Small intestine (tissue), 7 donors: ENCODE measurements at regions not wholly inside any gene's neighbourhood (a gene's known extent, or its start where the extent isn't known, plus 50 kb on each side); places are given as distances from the start of the nearest gene placed in this dataset.
"Not testable (repeated sequence)": the region's sequence is repeated elsewhere in the genome, so short reads cannot be mapped to it uniquely, and the experiment has no call there.

ENCODE experiments used
- DNase-seq, 2 donors: peaks; one replicate each; pipeline versions ENCODE4 v3.0.0 to v3.0.0-alpha.2; 2013
- FAIRE-seq: peaks from 2 replicates; lab custom pipeline; 2012; peaks lifted over from hg19 to GRCh38; lab: Jason Lieb, UNC
- H3K27ac ChIP-seq, 3 donors: one replicate each; pipeline ENCODE4 v1.5.1; 2013; ENCODE audit warnings: low read length in 2 of 3, mild to moderate bottlenecking in 2 of 3, control low read depth in 1 of 3, inconsistent platforms in 1 of 3, low read depth in 1 of 3, moderate library complexity in 1 of 3
- H3K27me3 ChIP-seq, 3 donors: one replicate each; pipeline ENCODE4 v1.6.1; 2013; ENCODE audit warnings: low read length in 3 of 3, inconsistent platforms in 1 of 3; ENCODE audit not compliant: control insufficient read depth in 3 of 3, insufficient read depth in 3 of 3
- H3K36me3 ChIP-seq, 3 donors: one replicate each; pipeline ENCODE4 v1.6.1; 2013; ENCODE audit warnings: low read length in 3 of 3, inconsistent platforms in 1 of 3, low read depth in 1 of 3, mild to moderate bottlenecking in 1 of 3, moderate library complexity in 1 of 3; ENCODE audit not compliant: control insufficient read depth in 3 of 3, insufficient read depth in 2 of 3
- H3K4me1 ChIP-seq, 3 donors: one replicate each; pipeline ENCODE4 v1.6.1; 2013; ENCODE audit warnings: low read length in 2 of 3, inconsistent platforms in 1 of 3, low read depth in 1 of 3, mild to moderate bottlenecking in 1 of 3, moderate library complexity in 1 of 3; ENCODE audit not compliant: control insufficient read depth in 3 of 3, insufficient read depth in 2 of 3
- H3K4me3 ChIP-seq, 3 donors: one replicate each; pipeline ENCODE4 v1.5.1; 2013; ENCODE audit warnings: low read length in 3 of 3, control low read depth in 1 of 3, inconsistent platforms in 1 of 3, low read depth in 1 of 3, mild to moderate bottlenecking in 1 of 3, moderate library complexity in 1 of 3
- H3K9me3 ChIP-seq, 2 donors: one replicate each; pipeline ENCODE4 v1.6.1; 2013; ENCODE audit warnings: low read depth in 1 of 2, low read length in 1 of 2; ENCODE audit not compliant: control insufficient read depth in 2 of 2, insufficient read depth in 1 of 2
- WGBS, 3 donors: extraction: QIAGEN DNeasy Blood & Tissue Kit; methylation state at CpG; one replicate each; pipeline ENCODE4 v1.1.7; 2013; 5-methylcytosine and 5-hydroxymethylcytosine counted together
- donor health status: healthy with polysubstance abuse.
- donor health status: control.
- donor health status: control.
- donor health status: Bipolar disorder and iron deficiency.
- donor health status: healthy.

GRCh38 chr6:134431421-134431859, 113.5 kb upstream of the SGK1 start:
- H3K4me1 ChIP-seq, result no peaks in the 10 kb centered on the region
- whole genome bisulfite sequencing, 3 donors, result 82 to 89% (median 86%) methylated on average over 3 of the region's 3 CpGs
- H3K27ac ChIP-seq, result no peak overlapping the region
- no peaks in the 10 kb centered on the region for H3K27me3 ChIP-seq
- H3K36me3 ChIP-seq, result no peaks in the 10 kb centered on the region
- H3K9me3 ChIP-seq, result no peaks in the 10 kb centered on the region
- FAIRE-seq (no peak), DNase-seq (no peak)
- H3K4me3 ChIP-seq, result no peak overlapping the region

GRCh38 chr6:134429861-134430380, 112.0 kb upstream of the SGK1 start:
- H3K4me1 ChIP-seq, result no peaks in the 10 kb centered on the region
- H3K9me3 ChIP-seq, result no peaks in the 10 kb centered on the region
- no peaks in the 10 kb centered on the region for H3K27me3 ChIP-seq
- H3K27ac ChIP-seq, result no peak overlapping the region
- no peak overlapping the region for H3K4me3 ChIP-seq
- H3K36me3 ChIP-seq, result no peaks in the 10 kb centered on the region
- FAIRE-seq (no peak), DNase-seq (no peak)
- WGBS, 3 donors, result 83 to 86% (median 84%) methylated on average over 4 of the region's 4 CpGs

- FAIRE-seq, result no peak
- no peaks in the 10 kb centered on the region for H3K4me1 ChIP-seq
- DNase-seq, result no peak
- H3K27me3 ChIP-seq, result no peaks in the 10 kb centered on the region
- 100% methylated on average over 1 of the region's 1 CpG for WGBS, 3 donors
- no peak overlapping the region for H3K27ac ChIP-seq
- no peaks in the 10 kb centered on the region for H3K36me3 ChIP-seq
- no peak overlapping the region for H3K4me3 ChIP-seq
- no peaks in the 10 kb centered on the region for H3K9me3 ChIP-seq
Measured at GRCh38 chr6:134427721-134428120, 109.8 kb upstream of the SGK1 start.

- H3K9me3 ChIP-seq, result no peaks in the 10 kb centered on the region
- FAIRE-seq (no peak), DNase-seq (no peak)
- no peaks in the 10 kb centered on the region for H3K36me3 ChIP-seq
- no peak overlapping the region for H3K27ac ChIP-seq
- H3K4me1 ChIP-seq, result no peaks in the 10 kb centered on the region
- WGBS, 3 donors, result 67 to 89% (median 84%) methylated on average over 4 of the region's 4 CpGs
- H3K27me3 ChIP-seq, result no peaks in the 10 kb centered on the region
- no peak overlapping the region for H3K4me3 ChIP-seq
Measured at GRCh38 chr6:134426623-134427022, 108.7 kb upstream of the SGK1 start.

GRCh38 chr6:134425917-134426316, 108.0 kb upstream of the SGK1 start:
- WGBS, 3 donors, result 94 to 100% (median 100%) methylated on average over 1 of the region's 1 CpG
- H3K27ac ChIP-seq, FAIRE-seq, H3K4me1 ChIP-seq, DNase-seq, H3K36me3 ChIP-seq, H3K9me3 ChIP-seq, H3K27me3 ChIP-seq, H3K4me3 ChIP-seq: not testable (repeated sequence)

GRCh38 chr6:134425513-134425912, 107.6 kb upstream of the SGK1 start:
- Histone ChIP-seq H3K4me3 (no peak overlapping the region), H3K4me1 (no peaks in the 10 kb centered on the region), H3K36me3 (no peaks in the 10 kb centered on the region), H3K9me3 (no peaks in the 10 kb centered on the region), H3K27ac (no peak overlapping the region), H3K27me3 (no peaks in the 10 kb centered on the region)
- FAIRE-seq (no peak), DNase-seq (no peak)
- WGBS, 3 donors, result 84 to 92% (median 87%) methylated on average over 6 of the region's 6 CpGs

GRCh38 chr6:134424798-134425170, 106.9 kb upstream of the SGK1 start:
- Histone ChIP-seq H3K27ac (no peak overlapping the region), H3K36me3 (no peaks in the 10 kb centered on the region), H3K4me1 (no peaks in the 10 kb centered on the region), H3K27me3 (no peaks in the 10 kb centered on the region), H3K9me3 (no peaks in the 10 kb centered on the region), H3K4me3 (no peak overlapping the region)
- FAIRE-seq (no peak), DNase-seq (no peak)
- 69 to 75% (median 72%) methylated on average over 1 of the region's 1 CpG for WGBS, 3 donors

GRCh38 chr6:134424165-134424797, 106.4 kb upstream of the SGK1 start:
- no peak overlapping the region for H3K27ac ChIP-seq
- FAIRE-seq (no peak), DNase-seq (no peak)
- no peaks in the 10 kb centered on the region for H3K36me3 ChIP-seq
- peaks cover 0 to 2% (median 0%) of the 10 kb centered on the region in 3 donors for H3K4me1 ChIP-seq
- 50 to 57% (median 53%) methylated on average over 2 of the region's 2 CpGs for WGBS, 3 donors
- no peaks in the 10 kb centered on the region for H3K27me3 ChIP-seq
- no peak overlapping the region for H3K4me3 ChIP-seq
- no peaks in the 10 kb centered on the region for H3K9me3 ChIP-seq
